ENCODE measurements at regions not wholly inside any gene's neighbourhood (a gene's known extent, or its start where the extent isn't known, plus 50 kb on each side); places are given as distances from the start of the nearest gene placed in this dataset.

DNA sequence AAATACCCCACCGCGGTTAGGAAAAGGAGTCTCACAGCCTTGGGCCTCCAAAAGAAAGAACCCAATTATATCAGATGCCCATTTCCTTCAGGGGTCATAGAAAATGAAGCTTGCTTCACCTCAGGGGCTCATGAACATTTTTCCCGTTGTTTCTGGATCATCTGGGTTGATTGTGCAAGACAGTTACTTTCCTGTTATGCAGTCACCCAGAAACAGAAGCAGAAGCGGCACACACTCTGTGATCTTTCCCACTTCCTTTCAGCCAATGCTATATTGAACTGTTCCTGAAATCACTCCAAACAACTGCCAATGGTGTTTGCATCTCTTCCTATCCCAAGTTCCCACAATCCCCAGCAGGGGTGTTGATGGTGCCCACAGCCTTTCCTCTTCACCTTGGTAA lies 295.6 kb upstream of the RASGRP1 start:
- H3K4me2 ChIP-seq (ENCODE audit: low read length): no peak overlapping the region
- H3K36me3 ChIP-seq (ENCODE audit: insufficient read depth, low read length): no peaks in the 10 kb centered on the region
- H3K9me3 ChIP-seq (replicated peaks; ENCODE audit: low read length): no peaks in the 10 kb centered on the region
- H3K9ac ChIP-seq (ENCODE audit: low read depth, low read length): no peak overlapping the region
- H3K4me3 ChIP-seq (ENCODE audit: low read length): no peak overlapping the region
- peaks cover 25% of the 10 kb centered on the region for H3K4me1 ChIP-seq (ENCODE audit: control insufficient read depth, insufficient read depth, low read length)
- H3K27me3 ChIP-seq (ENCODE audit: control insufficient read depth, insufficient read depth, low read length): no peaks in the 10 kb centered on the region

DNA sequence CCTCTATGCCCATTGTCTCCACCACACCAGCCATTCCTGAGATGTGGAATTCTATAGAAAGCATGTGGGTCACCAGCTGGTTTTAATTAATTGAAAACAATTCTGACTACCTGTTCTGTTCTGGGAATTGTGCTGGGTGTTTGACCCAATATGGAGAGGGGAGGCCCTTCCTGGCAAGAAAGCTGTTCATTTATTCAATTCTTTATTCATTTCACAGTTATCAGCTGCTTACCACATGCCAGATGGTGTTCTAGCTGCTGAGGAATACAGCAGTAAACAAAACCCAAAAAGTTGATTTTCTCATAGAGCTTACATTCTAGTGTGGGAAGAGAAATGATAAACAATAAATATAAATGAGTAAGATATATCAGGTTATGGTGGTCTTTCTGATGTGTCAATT lies 296.1 kb upstream of the RASGRP1 start:
- no peaks in the 10 kb centered on the region for H3K9me3 ChIP-seq (replicated peaks; ENCODE audit: low read length)
- H3K27me3 ChIP-seq (ENCODE audit: control insufficient read depth, insufficient read depth, low read length): no peaks in the 10 kb centered on the region
- no peak overlapping the region for H3K4me3 ChIP-seq (ENCODE audit: low read length)
- no peaks in the 10 kb centered on the region for H3K36me3 ChIP-seq (ENCODE audit: insufficient read depth, low read length)
- H3K9ac ChIP-seq (ENCODE audit: low read depth, low read length): no peak overlapping the region
- H3K4me1 ChIP-seq (ENCODE audit: control insufficient read depth, insufficient read depth, low read length): peaks cover 30% of the 10 kb centered on the region
- H3K4me2 ChIP-seq (ENCODE audit: low read length): no peak overlapping the region

DNA sequence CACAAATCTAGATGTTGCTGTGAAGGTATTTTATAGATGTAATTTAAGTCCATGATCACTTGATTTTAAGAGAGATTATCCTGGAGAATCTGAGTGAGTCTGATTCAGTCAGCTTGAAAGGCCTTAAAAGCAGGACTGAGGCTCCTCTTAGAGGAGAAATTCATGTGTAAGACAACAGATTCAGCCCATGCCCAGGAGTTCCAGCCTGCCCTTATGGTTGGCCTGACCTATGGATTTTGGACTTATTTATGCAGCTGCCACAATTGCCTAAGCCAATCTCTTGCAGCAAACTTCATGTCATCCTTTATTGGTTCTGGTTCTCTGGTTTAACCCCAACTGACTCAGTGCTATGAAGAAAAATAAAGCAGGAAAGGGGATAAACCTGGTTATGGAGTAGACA lies 296.5 kb upstream of the RASGRP1 start:
- H3K4me1 ChIP-seq (ENCODE audit: control insufficient read depth, insufficient read depth, low read length): peaks cover 30% of the 10 kb centered on the region
- no peaks in the 10 kb centered on the region for H3K27me3 ChIP-seq (ENCODE audit: control insufficient read depth, insufficient read depth, low read length)
- H3K9ac ChIP-seq (ENCODE audit: low read depth, low read length): no peak overlapping the region
- H3K4me2 ChIP-seq (ENCODE audit: low read length): no peak overlapping the region
- no peaks in the 10 kb centered on the region for H3K9me3 ChIP-seq (replicated peaks; ENCODE audit: low read length)
- H3K36me3 ChIP-seq (ENCODE audit: insufficient read depth, low read length): no peaks in the 10 kb centered on the region
- H3K4me3 ChIP-seq (ENCODE audit: low read length): no peak overlapping the region

DNA sequence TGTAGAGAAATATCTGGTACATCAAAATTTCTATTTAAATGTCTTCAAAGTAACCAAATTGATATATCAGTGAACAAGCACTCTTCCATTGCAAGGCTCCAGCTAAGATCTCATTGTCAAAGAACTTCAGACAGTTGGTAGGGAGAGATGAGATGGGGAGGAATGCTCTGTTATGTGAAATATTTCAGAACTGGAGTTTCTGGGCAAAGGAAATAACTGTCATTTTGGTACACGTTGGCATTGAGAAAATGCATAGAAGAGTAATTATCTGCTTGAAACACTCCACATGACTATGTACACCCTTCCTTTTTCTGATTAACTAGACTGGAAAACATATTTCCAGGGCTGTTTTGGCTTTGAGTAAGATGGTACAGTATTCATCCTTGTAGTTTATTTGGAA lies 297.5 kb upstream of the RASGRP1 start:
- no peaks in the 10 kb centered on the region for H3K27me3 ChIP-seq (ENCODE audit: control insufficient read depth, insufficient read depth, low read length)
- H3K4me3 ChIP-seq (ENCODE audit: low read length): no peak overlapping the region
- H3K36me3 ChIP-seq (ENCODE audit: insufficient read depth, low read length): no peaks in the 10 kb centered on the region
- peaks cover 33% of the 10 kb centered on the region for H3K4me1 ChIP-seq (ENCODE audit: control insufficient read depth, insufficient read depth, low read length)
- no peaks in the 10 kb centered on the region for H3K9me3 ChIP-seq (replicated peaks; ENCODE audit: low read length)
- H3K9ac ChIP-seq (ENCODE audit: low read depth, low read length): no peak overlapping the region
- H3K4me2 ChIP-seq (ENCODE audit: low read length): no peak overlapping the region

- Histone ChIP-seq H3K4me1 (ENCODE audit: control insufficient read depth, insufficient read depth, low read length) (peaks cover 45% of the 10 kb centered on the region), H3K4me2 (ENCODE audit: low read length) (no peak overlapping the region), H3K27me3 (ENCODE audit: control insufficient read depth, insufficient read depth, low read length) (no peaks in the 10 kb centered on the region), H3K4me3 (ENCODE audit: low read length) (no peak overlapping the region), H3K9ac (ENCODE audit: low read depth, low read length) (no peak overlapping the region), H3K9me3 (replicated peaks; ENCODE audit: low read length) (no peaks in the 10 kb centered on the region), H3K36me3 (ENCODE audit: insufficient read depth, low read length) (no peaks in the 10 kb centered on the region)
Measured at GRCh38 chr15:38863381-38863780, 298.8 kb upstream of the RASGRP1 start.

- Histone ChIP-seq H3K4me2 (ENCODE audit: low read length) (no peak overlapping the region), H3K27me3 (ENCODE audit: control insufficient read depth, insufficient read depth, low read length) (no peaks in the 10 kb centered on the region), H3K9me3 (replicated peaks; ENCODE audit: low read length) (no peaks in the 10 kb centered on the region), H3K4me3 (ENCODE audit: low read length) (no peak overlapping the region), H3K36me3 (ENCODE audit: insufficient read depth, low read length) (no peaks in the 10 kb centered on the region), H3K4me1 (ENCODE audit: control insufficient read depth, insufficient read depth, low read length) (peaks cover 51% of the 10 kb centered on the region), H3K9ac (ENCODE audit: low read depth, low read length) (peak overlapping the region; percentile 28)
Measured at GRCh38 chr15:38864122-38864521, 299.5 kb upstream of the RASGRP1 start.

- peak overlapping the region; percentile 28 for H3K9ac ChIP-seq (ENCODE audit: low read depth, low read length)
- no peaks in the 10 kb centered on the region for H3K27me3 ChIP-seq (ENCODE audit: control insufficient read depth, insufficient read depth, low read length)
- no peaks in the 10 kb centered on the region for H3K36me3 ChIP-seq (ENCODE audit: insufficient read depth, low read length)
- no peak overlapping the region for H3K4me3 ChIP-seq (ENCODE audit: low read length)
- peaks cover 51% of the 10 kb centered on the region for H3K4me1 ChIP-seq (ENCODE audit: control insufficient read depth, insufficient read depth, low read length)
- H3K4me2 ChIP-seq (ENCODE audit: low read length): peak overlapping the region; percentile 50
- no peaks in the 10 kb centered on the region for H3K9me3 ChIP-seq (replicated peaks; ENCODE audit: low read length)
Measured at GRCh38 chr15:38864827-38865581, 300.4 kb upstream of the RASGRP1 start.

DNA sequence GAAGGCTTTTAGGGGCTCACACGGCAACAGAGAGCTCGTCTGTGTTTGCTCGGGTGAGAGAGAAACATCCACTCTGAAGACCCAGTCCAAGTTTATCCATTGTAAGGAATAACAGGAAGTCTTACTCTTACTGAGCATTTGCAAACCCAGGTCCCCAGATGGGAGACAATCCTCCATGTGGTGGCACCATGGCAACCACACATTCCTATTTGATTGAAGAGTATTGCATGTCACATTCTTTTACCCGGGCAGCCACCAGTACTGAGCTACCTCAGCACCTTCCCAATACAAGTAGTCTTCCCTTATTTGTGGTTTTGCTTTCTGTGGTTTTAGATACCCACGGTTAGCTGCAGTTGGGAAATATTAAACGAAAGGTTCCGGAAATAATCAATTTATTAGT lies 302.9 kb upstream of the RASGRP1 start:
- Histone ChIP-seq H3K27me3 (ENCODE audit: control insufficient read depth, insufficient read depth, low read length) (no peaks in the 10 kb centered on the region), H3K9ac (ENCODE audit: low read depth, low read length) (peak overlapping the region; percentile 26), H3K36me3 (ENCODE audit: insufficient read depth, low read length) (no peaks in the 10 kb centered on the region), H3K4me3 (ENCODE audit: low read length) (peak overlapping the region; percentile 20), H3K4me2 (ENCODE audit: low read length) (peak overlapping the region; percentile 6), H3K9me3 (replicated peaks; ENCODE audit: low read length) (no peaks in the 10 kb centered on the region), H3K4me1 (ENCODE audit: control insufficient read depth, insufficient read depth, low read length) (peaks cover 37% of the 10 kb centered on the region)

- Histone ChIP-seq H3K36me3 (ENCODE audit: insufficient read depth, low read length) (no peaks in the 10 kb centered on the region), H3K9ac (ENCODE audit: low read depth, low read length) (peak overlapping the region; percentile 58), H3K4me1 (ENCODE audit: control insufficient read depth, insufficient read depth, low read length) (peaks cover 37% of the 10 kb centered on the region)
Measured at GRCh38 chr15:38868326-38869114, 303.9 kb upstream of the RASGRP1 start.

GRCh38 chr15:38871638-38872037 lies 307.0 kb upstream of the RASGRP1 start:
- Histone ChIP-seq H3K4me2 (ENCODE audit: low read length) (no peak overlapping the region), H3K9ac (ENCODE audit: low read depth, low read length) (no peak overlapping the region), H3K27me3 (ENCODE audit: control insufficient read depth, insufficient read depth, low read length) (no peaks in the 10 kb centered on the region), H3K9me3 (replicated peaks; ENCODE audit: low read length) (no peaks in the 10 kb centered on the region), H3K36me3 (ENCODE audit: insufficient read depth, low read length) (no peaks in the 10 kb centered on the region), H3K4me1 (ENCODE audit: control insufficient read depth, insufficient read depth, low read length) (peaks cover 26% of the 10 kb centered on the region), H3K4me3 (ENCODE audit: low read length) (no peak overlapping the region)

More at GRCh38 chr15:38868326-38869114, 303.9 kb upstream of the RASGRP1 start:
- Histone ChIP-seq H3K27me3 (ENCODE audit: control insufficient read depth, insufficient read depth, low read length) (no peaks in the 10 kb centered on the region), H3K4me3 (ENCODE audit: low read length) (no peak overlapping the region), H3K4me2 (ENCODE audit: low read length) (peak overlapping the region; percentile 7), H3K9me3 (replicated peaks; ENCODE audit: low read length) (no peaks in the 10 kb centered on the region)

DNA sequence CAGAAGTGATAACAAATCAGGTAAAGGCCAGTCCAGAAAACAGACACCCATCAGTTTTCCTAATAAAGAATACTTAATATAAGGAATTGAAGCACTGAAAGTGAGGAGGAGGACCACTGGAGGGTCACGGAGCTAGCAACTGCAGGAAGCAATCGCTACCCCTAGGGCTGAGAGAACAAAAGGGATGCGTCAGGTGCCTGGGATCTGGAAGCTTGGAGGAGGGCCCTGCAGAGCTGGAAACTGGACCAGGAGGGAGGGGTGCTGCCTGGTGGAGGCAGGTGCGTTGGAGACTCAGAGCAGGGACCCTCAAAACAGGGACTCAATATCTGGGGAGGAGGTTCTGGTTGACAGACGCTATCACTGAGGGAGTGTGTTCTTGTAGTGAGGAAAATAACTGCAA lies 308.1 kb upstream of the RASGRP1 start:
- no peak overlapping the region for H3K4me3 ChIP-seq (ENCODE audit: low read length)

More for the DNA sequence above, 308.1 kb upstream of the RASGRP1 start:
- peaks cover 24% of the 10 kb centered on the region for H3K4me1 ChIP-seq (ENCODE audit: control insufficient read depth, insufficient read depth, low read length)
- no peak overlapping the region for H3K4me2 ChIP-seq (ENCODE audit: low read length)
- no peaks in the 10 kb centered on the region for H3K27me3 ChIP-seq (ENCODE audit: control insufficient read depth, insufficient read depth, low read length)
- H3K9ac ChIP-seq (ENCODE audit: low read depth, low read length): no peak overlapping the region
- H3K9me3 ChIP-seq (replicated peaks; ENCODE audit: low read length): no peaks in the 10 kb centered on the region
- no peaks in the 10 kb centered on the region for H3K36me3 ChIP-seq (ENCODE audit: insufficient read depth, low read length)

Measured in skeletal muscle satellite cell (primary cell).